H1 (cell line): ENCODE measurements at regions not wholly inside any gene's neighbourhood (a gene's known extent, or its start where the extent isn't known, plus 50 kb on each side); places are given as distances from the start of the nearest gene placed in this dataset.

Source experiments
- CTCF ChIA-PET: fragments of 300-600 bp; sonication (Branson Sonifier 250); formaldehyde crosslinking; loops from one replicate; lab custom pipeline; 2021; ENCODE audit not compliant: partially characterized antibody; lab: Charles Lee
- POLR2A ChIA-PET: fragments of 300-600 bp; sonication (Branson Sonifier 250); formaldehyde crosslinking; loops from one replicate; lab custom pipeline; 2021; ENCODE audit warnings: inconsistent platforms; ENCODE audit not compliant: partially characterized antibody; lab: Charles Lee
- DNase-seq, 2 experiments: peaks; one replicate each; pipeline versions ENCODE4 v3.0.0 to v3.0.0-alpha.2; 2010 to 2022; ENCODE audit warnings: low spot score in 2 of 2, low read depth in 1 of 2, mixed read lengths in 1 of 2
- FAIRE-seq: peaks from 2 replicates; lab custom pipeline; 2011; peaks lifted over from hg19 to GRCh38; lab: Jason Lieb, UNC
- H2AFZ ChIP-seq: 2 replicates; pipeline ENCODE4 v1.8.1; 2012; ENCODE audit warnings: low read length, inconsistent platforms
- H2AK5ac ChIP-seq: 2 replicates; pipeline ENCODE4 v1.6.1; 2013; ENCODE audit warnings: low read depth, low read length
- H2BK120ac ChIP-seq: replicated peaks from 2 replicates; pipeline ENCODE3; 2013; ENCODE audit warnings: low read depth, low read length, inconsistent platforms
- H2BK12ac ChIP-seq: 2 replicates; pipeline ENCODE4 v1.6.1; 2013; ENCODE audit warnings: low read depth, low read length
- H2BK15ac ChIP-seq: 2 replicates; pipeline ENCODE4 v1.6.1; 2013; ENCODE audit warnings: low read length
- H2BK20ac ChIP-seq: 2 replicates; pipeline ENCODE4 v1.6.1; 2013; ENCODE audit warnings: low read length
- H2BK5ac ChIP-seq: 2 replicates; pipeline ENCODE4 v1.6.1; 2013; ENCODE audit warnings: low read depth, low read length
- H3K14ac ChIP-seq: 2 replicates; pipeline ENCODE4 v1.6.1; 2013; ENCODE audit warnings: inconsistent platforms; ENCODE audit not compliant: insufficient read length
- H3K18ac ChIP-seq: 2 replicates; pipeline ENCODE4 v1.6.1; 2013; ENCODE audit warnings: low read length; ENCODE audit errors: extremely low read depth
- H3K23ac ChIP-seq: 2 replicates; pipeline ENCODE4 v1.6.1; 2013; ENCODE audit warnings: inconsistent platforms; ENCODE audit not compliant: insufficient read length
- H3K23me2 ChIP-seq: 2 replicates; pipeline ENCODE4 v1.6.1; 2013; ENCODE audit warnings: low read depth, low read length
- H3K27ac ChIP-seq: 2 replicates; pipeline ENCODE4 v1.6.1; 2011; ENCODE audit warnings: low read depth, low read length, inconsistent platforms
- H3K27me3 ChIP-seq, 4 experiments: replicated peaks in 1 of 4; 1 replicate in 1 of 4; 2 replicates in 3 of 4; pipeline versions ENCODE4 v1.6.1 to v1.8.1; 2011 to 2013; ENCODE audit warnings: low read length in 3 of 4, mild to moderate bottlenecking in 3 of 4, inconsistent platforms in 2 of 4, mixed read lengths in 2 of 4, moderate library complexity in 1 of 4; ENCODE audit not compliant: control insufficient read depth in 3 of 4, insufficient read depth in 3 of 4; ENCODE audit errors: extremely low read depth in 1 of 4
- H3K36me3 ChIP-seq, 4 experiments: 2 replicates each; pipeline versions ENCODE4 v1.6.1 to v1.8.1; 2011 to 2013; ENCODE audit warnings: mild to moderate bottlenecking in 4 of 4, low read length in 3 of 4, moderate library complexity in 2 of 4, control low read depth in 1 of 4, inconsistent platforms in 1 of 4; ENCODE audit not compliant: insufficient read depth in 4 of 4, control insufficient read depth in 2 of 4
- H3K4ac ChIP-seq: replicated peaks from 2 replicates; pipeline ENCODE3; 2013; ENCODE audit warnings: low read length, low read depth, mixed read lengths, inconsistent platforms; ENCODE audit not compliant: insufficient read length
- H3K4me1 ChIP-seq, 4 experiments: replicated peaks in 1 of 4; 1 replicate in 1 of 4; 2 replicates in 3 of 4; pipeline versions ENCODE4 v1.6.1 to v1.8.1; 2011 to 2013; ENCODE audit warnings: low read length in 3 of 4, inconsistent platforms in 2 of 4, mixed read lengths in 1 of 4; ENCODE audit not compliant: insufficient read depth in 4 of 4, control insufficient read depth in 3 of 4
- H3K4me2 ChIP-seq, 2 experiments: 2 replicates each; pipeline versions ENCODE4 v1.6.1 to v1.8.1; 2011 to 2013; ENCODE audit warnings: low read depth in 2 of 2, low read length in 2 of 2, control low read depth in 1 of 2, inconsistent platforms in 1 of 2, mild to moderate bottlenecking in 1 of 2; ENCODE audit not compliant: insufficient read depth in 1 of 2
- H3K4me3 ChIP-seq, 4 experiments: fragments of 200-600, 300-600 bp in 1 of 4; sonication (generic), shearing (Covaris generic), sonication (Bioruptor Twin) in 1 of 4; 2 replicates each; pipeline versions ENCODE4 v1.5.1 to v1.8.1; 2011 to 2016; ENCODE audit warnings: low read length in 4 of 4, low read depth in 3 of 4, control low read depth in 2 of 4, inconsistent platforms in 2 of 4, mild to moderate bottlenecking in 2 of 4, mixed read lengths in 1 of 4, moderate library complexity in 1 of 4; ENCODE audit not compliant: insufficient read depth in 2 of 4; ENCODE audit errors: extremely low read depth in 1 of 4
- H3K56ac ChIP-seq: replicated peaks from 2 replicates; pipeline ENCODE3; 2013; ENCODE audit warnings: low read depth, mild to moderate bottlenecking, mixed read lengths, low read length, inconsistent platforms; ENCODE audit not compliant: insufficient read length
- H3K79me1 ChIP-seq: 2 replicates; pipeline ENCODE4 v1.6.1; 2013; ENCODE audit warnings: low read depth, low read length, control low read depth
- H3K79me2 ChIP-seq, 2 experiments: 2 replicates each; pipeline versions ENCODE4 v1.6.1 to v1.8.1; 2012 to 2013; ENCODE audit warnings: low read length in 2 of 2, mild to moderate bottlenecking in 2 of 2, inconsistent platforms in 1 of 2; ENCODE audit not compliant: insufficient read depth in 2 of 2, control insufficient read depth in 1 of 2
- H3K9ac ChIP-seq, 4 experiments: replicated peaks in 1 of 4; 1 replicate in 1 of 4; 2 replicates in 3 of 4; pipeline versions ENCODE4 v1.6.1 to v1.8.1; 2011 to 2013; ENCODE audit warnings: low read depth in 3 of 4, low read length in 3 of 4, control low read depth in 2 of 4, mild to moderate bottlenecking in 2 of 4, moderate library complexity in 2 of 4, inconsistent platforms in 1 of 4; ENCODE audit errors: extremely low read depth in 1 of 4
- H3K9me3 ChIP-seq, 2 experiments: 2 replicates each; pipeline versions ENCODE4 v1.6.1 to v1.8.1; 2012 to 2013; ENCODE audit warnings: mild to moderate bottlenecking in 2 of 2, moderate library complexity in 2 of 2, control low read depth in 1 of 2, inconsistent platforms in 1 of 2, low read depth in 1 of 2, low read length in 1 of 2, mixed read lengths in 1 of 2; ENCODE audit not compliant: insufficient read depth in 2 of 2
- H4K20me1 ChIP-seq, 2 experiments: replicated peaks in 1 of 2; 2 replicates each; pipeline versions ENCODE3 to v1.8.1; 2011 to 2013; ENCODE audit warnings: inconsistent platforms in 2 of 2, low read length in 2 of 2, mild to moderate bottlenecking in 1 of 2; ENCODE audit not compliant: insufficient read depth in 2 of 2, control insufficient read depth in 1 of 2
- H4K5ac ChIP-seq: 2 replicates; pipeline ENCODE4 v1.6.1; 2013; ENCODE audit warnings: low read length, low read depth, mixed read lengths, inconsistent platforms; ENCODE audit not compliant: insufficient read length
- H4K8ac ChIP-seq: 2 replicates; pipeline ENCODE4 v1.8.0; 2013; ENCODE audit warnings: mild to moderate bottlenecking, moderate library complexity, low read length, inconsistent platforms; ENCODE audit not compliant: insufficient read depth; ENCODE audit errors: extremely low read depth
- H4K91ac ChIP-seq: replicated peaks from 2 replicates; pipeline ENCODE3; 2013; ENCODE audit warnings: low read length, mixed read lengths, inconsistent platforms; ENCODE audit not compliant: insufficient read length
- CBX8 ChIP-seq: fragments of 300-800, 300-1000 bp; sonication (generic); IDR thresholded peaks from 2 replicates; pipeline ENCODE4 v1.7.1; 2016; ENCODE audit warnings: low read depth, low read length, borderline replicate concordance
- CHD2 ChIP-seq: IDR thresholded peaks from 2 replicates; pipeline ENCODE4 v1.6.1; 2012; ENCODE audit warnings: low read length, improper control_type of control experiment
- CTBP2 ChIP-seq: IDR thresholded peaks from 2 replicates; pipeline ENCODE4 v1.7.0; 2011; ENCODE audit warnings: borderline replicate concordance, mild to moderate bottlenecking, moderate library complexity, mixed read lengths, low read length; ENCODE audit not compliant: insufficient read depth, insufficient read length
- GTF2F1 ChIP-seq: IDR thresholded peaks from 2 replicates; pipeline ENCODE4 v1.6.1; 2012; ENCODE audit warnings: low read depth, low read length, improper control_type of control experiment, borderline replicate concordance
- KDM4A ChIP-seq: IDR thresholded peaks from one replicate; pipeline ENCODE4 v1.7.1; 2012; ENCODE audit warnings: low read depth, mild to moderate bottlenecking, moderate library complexity, low read length, inconsistent platforms; ENCODE audit not compliant: severe bottlenecking
- MAX ChIP-seq: IDR thresholded peaks from 2 replicates; pipeline ENCODE4 v1.6.1; 2012; ENCODE audit warnings: inconsistent platforms
- RFX5 ChIP-seq: IDR thresholded peaks from 2 replicates; pipeline ENCODE4 v1.6.1; 2011; ENCODE audit warnings: low read depth, low read length, improper control_type of control experiment, borderline replicate concordance
- SP4 ChIP-seq: IDR thresholded peaks from 2 replicates; pipeline ENCODE4 v1.6.1; 2012; ENCODE audit warnings: low read length, inconsistent platforms
- TAF7 ChIP-seq: optimal IDR thresholded peaks from 2 replicates; pipeline ENCODE3; 2011; ENCODE audit warnings: low read depth, mild to moderate bottlenecking, inconsistent platforms, low read length, moderate library complexity, borderline replicate concordance
- WGBS, 2 experiments: shearing (Covaris generic) in 1 of 2; methylation state at CpG; one replicate each; pipeline versions ENCODE4 v1.1.6 to v1.1.7; 2013 to 2015; ENCODE audit warnings: low lambda C conversion rate in 2 of 2, mixed read lengths in 2 of 2, inconsistent platforms in 1 of 2, low coverage in 1 of 2, missing lambda C conversion rate in 1 of 2; ENCODE audit not compliant: insufficient replicate concordance in 2 of 2, insufficient coverage in 1 of 2, insufficient read length in 1 of 2; ENCODE audit errors: extremely low coverage in 1 of 2, missing lambda C conversion rate in 1 of 2; 5-methylcytosine and 5-hydroxymethylcytosine counted together

GRCh38 chr4:123619326-123619725 is 222.7 kb downstream of the SPRY1 start:
- no peaks in the 10 kb centered on the region for H4K20me1 ChIP-seq
- H3K79me1 ChIP-seq, result no peaks in the 10 kb centered on the region
- no peak overlapping the region for H3K4me2 ChIP-seq
- no peak overlapping the region for H3K23ac ChIP-seq
- H2BK15ac ChIP-seq, result no peak overlapping the region
- no peaks in the 10 kb centered on the region for H3K4me1 ChIP-seq
- H2BK5ac ChIP-seq, result no peak overlapping the region
- H2BK20ac ChIP-seq, result no peak overlapping the region
- no peak overlapping the region for H2BK12ac ChIP-seq
- no peak overlapping the region for H4K91ac ChIP-seq
- H3K27ac ChIP-seq, result no peak overlapping the region
- H3K18ac ChIP-seq, result no peak overlapping the region
- no peaks in the 10 kb centered on the region for H3K9me3 ChIP-seq
- H3K9ac ChIP-seq, result no peak overlapping the region
- no peak overlapping the region for H2AFZ ChIP-seq
- CTCF ChIA-PET, result interaction anchor here (1.5 kb wide), 1 partner anchor 55 kb away, joined by 6 read pairs; no protein-coding TSS in a partner anchor
- H4K5ac ChIP-seq, result no peak overlapping the region
- no peak overlapping the region for H3K4ac ChIP-seq
- no peaks in the 10 kb centered on the region for H3K23me2 ChIP-seq
- 91% methylated on average over 1 of the region's 1 CpG; no CpG with 5 or more reads in 1 of the 2 experiments for WGBS, 2 experiments
- H2AK5ac ChIP-seq, result no peak overlapping the region
- no peaks in the 10 kb centered on the region for H3K36me3 ChIP-seq
- no peaks in the 10 kb centered on the region for H3K79me2 ChIP-seq
- no peak for FAIRE-seq
- H3K4me3 ChIP-seq, result no peak overlapping the region
- no peak overlapping the region for H4K8ac ChIP-seq
- no peaks in the 10 kb centered on the region for H3K27me3 ChIP-seq
- no peak overlapping the region for H3K56ac ChIP-seq
- H3K14ac ChIP-seq, result no peak overlapping the region
- DNase-seq, result no peak
- POLR2A ChIA-PET, result no interaction called here
- H2BK120ac ChIP-seq, result no peak overlapping the region
- TF ChIP-seq TAF7 (no peak), KDM4A (no peak), CHD2 (no peak), RFX5 (no peak), SP4 (no peak), CBX8 (no peak), GTF2F1 (no peak), CTBP2 (no peak), MAX (no peak)
